Mesothelial cell of epicardium (in vitro differentiated cells): ENCODE measurements at regions not wholly inside any gene's neighbourhood (a gene's known extent, or its start where the extent isn't known, plus 50 kb on each side); places are given as distances from the start of the nearest gene placed in this dataset.

Source experiments
- DNase-seq, 2 experiments: peaks; one replicate each; pipeline ENCODE4 v3.0.0; 2021; ENCODE audit warnings: low spot score in 2 of 2; ENCODE audit not compliant: unreplicated experiment in 2 of 2
- H3K27ac Mint-ChIP-seq: 2 replicates; pipeline ENCODE4 v1.8.0; 2021; ENCODE audit warnings: mixed read lengths
- H3K27me3 Mint-ChIP-seq: 2 replicates; pipeline ENCODE4 v1.8.0; 2021; ENCODE audit warnings: low read depth, mixed read lengths
- H3K36me3 Mint-ChIP-seq: 2 replicates; pipeline ENCODE4 v1.8.0; 2021; ENCODE audit warnings: mixed read lengths
- H3K4me1 Mint-ChIP-seq: 2 replicates; pipeline ENCODE4 v1.8.0; 2021; ENCODE audit warnings: mixed read lengths
- H3K4me3 Mint-ChIP-seq: 2 replicates; pipeline ENCODE4 v1.8.0; 2021; ENCODE audit warnings: mild to moderate bottlenecking, moderate library complexity, mixed read lengths
- H3K9me3 Mint-ChIP-seq: 2 replicates; pipeline ENCODE4 v1.8.0; 2021; ENCODE audit warnings: mixed read lengths
- CTCF ChIP-seq: fragments of 200-600 bp; sonication (generic); IDR thresholded peaks from one replicate; pipeline ENCODE4 v1.5.0; 2021; ENCODE audit warnings: antibody characterized with exemption; ENCODE audit not compliant: unreplicated experiment

DNA sequence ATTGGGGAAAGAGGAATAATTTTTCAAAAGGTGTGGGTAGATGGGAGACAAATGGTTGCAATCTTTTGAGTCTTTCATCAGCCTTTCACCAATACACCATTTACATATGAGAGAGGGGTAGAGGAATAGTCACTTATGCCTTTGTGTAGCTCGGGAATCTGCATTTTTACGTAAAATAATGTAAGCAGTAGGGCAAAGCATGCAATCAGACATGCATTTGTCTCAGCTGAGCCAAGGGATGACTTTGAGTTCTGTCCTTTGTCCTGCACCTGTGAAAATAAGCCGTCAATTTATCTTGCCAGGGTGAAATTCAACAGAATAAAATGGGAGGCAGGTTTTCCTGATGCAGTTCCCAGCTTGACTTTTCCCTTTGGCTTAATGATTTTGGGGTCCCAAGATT lies 1473.4 kb upstream of the TENM3 start:
- Mint-ChIP-seq H3K27ac (no peak overlapping the region), H3K4me3 (no peak overlapping the region), H3K36me3 (no peaks in the 10 kb centered on the region), H3K9me3 (peaks cover 9% of the 10 kb centered on the region), H3K27me3 (no peaks in the 10 kb centered on the region), H3K4me1 (peaks cover 9% of the 10 kb centered on the region)
- TF ChIP-seq CTCF = no peak
- DNase-seq = no peak

DNA sequence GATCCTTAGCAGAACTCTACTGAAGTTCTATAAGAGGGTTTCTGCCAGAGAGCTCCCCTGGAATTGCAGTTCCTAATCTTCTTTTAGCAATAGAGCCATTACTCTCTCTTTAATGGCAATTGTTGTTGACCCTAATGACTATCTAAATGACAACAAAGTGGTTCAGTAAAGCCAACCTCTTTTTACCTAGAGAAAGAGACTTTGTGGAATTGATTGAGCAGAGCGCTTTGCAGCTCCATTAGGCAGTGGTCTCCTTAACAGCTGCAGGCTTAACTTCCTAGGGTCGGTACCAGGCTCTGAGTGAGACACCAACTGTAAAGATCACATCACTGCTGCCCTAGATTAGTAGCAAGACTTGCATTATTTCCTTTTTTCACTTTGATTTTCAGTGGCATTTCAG lies 1472.9 kb upstream of the TENM3 start:
- Mint-ChIP-seq H3K27me3 (no peaks in the 10 kb centered on the region), H3K36me3 (no peaks in the 10 kb centered on the region), H3K27ac (no peak overlapping the region), H3K4me3 (no peak overlapping the region), H3K4me1 (peaks cover 9% of the 10 kb centered on the region), H3K9me3 (peaks cover 9% of the 10 kb centered on the region)
- no peak for TF ChIP-seq CTCF
- DNase-seq = no peak

DNA sequence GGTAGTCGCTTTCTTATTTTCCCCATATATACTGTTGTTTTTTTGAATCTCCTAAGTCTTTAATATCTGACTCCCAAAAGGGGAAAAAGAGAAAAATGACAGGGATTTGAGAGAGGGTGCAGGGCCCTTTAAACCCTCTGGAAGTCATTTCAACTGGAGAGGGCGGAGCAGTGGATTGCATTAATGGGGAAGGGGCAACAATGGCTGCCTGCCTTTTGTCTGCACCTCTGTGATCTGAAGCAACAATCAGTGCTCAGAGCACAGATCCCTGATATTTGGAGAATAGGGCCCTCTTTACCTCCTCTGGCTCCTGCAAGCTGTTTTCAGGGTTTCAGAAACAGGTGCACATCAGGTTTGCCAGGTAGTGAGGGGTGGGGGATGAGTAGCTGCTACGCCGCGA lies 1458.3 kb upstream of the TENM3 start:
- no peaks in the 10 kb centered on the region for H3K4me1 Mint-ChIP-seq
- DNase-seq = no peak
- H3K36me3 Mint-ChIP-seq = peaks cover 7% of the 10 kb centered on the region
- H3K9me3 Mint-ChIP-seq = peaks cover 39% of the 10 kb centered on the region
- no peak for TF ChIP-seq CTCF
- no peak overlapping the region for H3K27ac Mint-ChIP-seq
- no peaks in the 10 kb centered on the region for H3K27me3 Mint-ChIP-seq
- no peak overlapping the region for H3K4me3 Mint-ChIP-seq

DNA sequence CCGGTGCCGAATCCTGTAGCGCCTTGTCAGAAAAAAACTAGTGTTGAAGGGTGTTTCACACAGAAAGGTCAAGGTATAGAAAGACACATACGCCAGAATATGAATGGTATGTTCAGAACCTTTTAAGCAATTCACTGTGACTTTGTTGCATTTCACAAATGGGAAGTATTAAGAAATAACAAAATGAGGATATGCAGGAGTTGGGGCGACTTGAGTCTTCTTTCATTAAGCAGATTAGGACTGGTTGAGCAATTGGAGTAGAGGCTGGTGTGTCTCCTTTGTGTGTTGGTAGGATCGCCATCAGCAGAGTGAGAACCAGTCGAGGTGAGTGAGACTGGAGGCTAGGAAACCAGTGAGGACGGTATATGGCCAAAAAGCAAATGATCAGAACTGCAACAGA lies 1454.5 kb upstream of the TENM3 start:
- H3K27me3 Mint-ChIP-seq = no peaks in the 10 kb centered on the region

GRCh38 chr4:180789929-180790328 lies 1453.3 kb upstream of the TENM3 start:
- no peak for TF ChIP-seq CTCF
- Mint-ChIP-seq H3K9me3 (peaks cover 4% of the 10 kb centered on the region), H3K27ac (no peak overlapping the region), H3K27me3 (no peaks in the 10 kb centered on the region), H3K4me3 (no peak overlapping the region), H3K36me3 (no peaks in the 10 kb centered on the region), H3K4me1 (no peaks in the 10 kb centered on the region)
- DNase-seq = no peak

More for the DNA sequence above, 1454.5 kb upstream of the TENM3 start:
- TF ChIP-seq CTCF = no peak
- Mint-ChIP-seq H3K4me1 (no peaks in the 10 kb centered on the region), H3K36me3 (no peaks in the 10 kb centered on the region), H3K4me3 (no peak overlapping the region), H3K27ac (no peak overlapping the region), H3K9me3 (peaks cover 6% of the 10 kb centered on the region)
- DNase-seq = no peak

DNA sequence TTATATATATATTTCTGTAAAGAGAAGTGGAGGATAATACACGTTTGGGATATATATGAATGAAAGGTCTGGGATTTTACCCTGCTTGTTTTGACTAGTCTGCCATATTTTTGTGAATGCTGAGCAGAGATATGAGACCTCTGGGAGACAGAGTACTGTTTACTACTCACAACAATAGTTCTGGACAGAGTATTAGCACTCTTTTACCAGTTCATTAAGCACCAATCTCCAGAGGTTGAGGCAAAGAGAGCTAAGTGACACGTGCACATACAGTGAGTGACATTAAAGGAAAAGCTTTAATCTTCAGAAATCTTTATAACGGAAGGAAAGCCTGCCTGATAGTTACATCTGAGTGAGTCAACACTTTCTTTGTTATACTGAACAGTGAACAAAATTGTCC lies 1452.7 kb upstream of the TENM3 start:
- no peak for DNase-seq
- Mint-ChIP-seq H3K27me3 (no peaks in the 10 kb centered on the region), H3K36me3 (no peaks in the 10 kb centered on the region), H3K4me1 (no peaks in the 10 kb centered on the region), H3K27ac (no peak overlapping the region), H3K4me3 (no peak overlapping the region), H3K9me3 (peaks cover 4% of the 10 kb centered on the region)
- TF ChIP-seq CTCF = no peak
